HG02981 (cell line): ENCODE measurements at regions not wholly inside any gene's neighbourhood (a gene's known extent, or its start where the extent isn't known, plus 50 kb on each side); places are given as distances from the start of the nearest gene placed in this dataset.
"Not testable (repeated sequence)": the region's sequence is repeated elsewhere in the genome, so short reads cannot be mapped to it uniquely, and the experiment has no call there.

Source experiments
- ATAC-seq: cut with Tn5 transposase; IDR thresholded peaks from one replicate; pipeline ENCODE4 v1.9.1; 2021; ENCODE audit warnings: mild to moderate bottlenecking, moderate library complexity; ENCODE audit not compliant: unreplicated experiment

GRCh38 chr4:187840814-187841213, 154.8 kb upstream of the ZFP42 start:
- ATAC-seq = no peak

DNA sequence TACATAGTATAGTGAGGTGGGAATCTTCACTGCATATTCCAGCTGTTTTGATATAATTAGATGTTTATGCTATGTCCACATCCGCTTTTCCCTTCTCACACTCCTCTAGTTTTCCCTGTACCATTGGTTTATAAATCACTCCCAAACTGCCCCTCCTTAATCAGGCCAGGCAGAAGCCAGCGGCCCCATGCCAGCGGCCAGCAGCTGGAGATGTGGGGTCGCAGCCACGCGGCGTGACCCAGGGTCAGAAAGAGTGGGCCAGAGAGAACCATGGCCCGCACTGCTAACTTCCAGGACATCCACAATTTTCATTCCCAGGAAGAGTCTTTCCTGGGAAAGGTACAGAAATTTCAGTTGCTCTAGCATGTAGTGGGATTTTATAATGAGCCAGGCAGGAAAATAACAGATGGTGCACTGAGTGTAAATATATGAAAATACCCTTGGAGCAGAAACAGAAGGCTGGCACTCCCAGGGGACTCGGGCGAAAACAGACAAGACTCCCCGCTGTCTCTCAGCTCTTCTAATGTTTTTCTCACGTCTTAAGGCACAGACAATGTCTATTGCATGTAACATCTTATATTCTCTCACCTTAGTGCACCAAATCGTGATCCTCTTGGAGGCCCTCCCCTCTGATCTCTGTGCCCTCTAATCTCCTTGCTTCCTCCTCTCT, 145.9 kb upstream of the ZFP42 start:
- ATAC-seq = no peak

DNA sequence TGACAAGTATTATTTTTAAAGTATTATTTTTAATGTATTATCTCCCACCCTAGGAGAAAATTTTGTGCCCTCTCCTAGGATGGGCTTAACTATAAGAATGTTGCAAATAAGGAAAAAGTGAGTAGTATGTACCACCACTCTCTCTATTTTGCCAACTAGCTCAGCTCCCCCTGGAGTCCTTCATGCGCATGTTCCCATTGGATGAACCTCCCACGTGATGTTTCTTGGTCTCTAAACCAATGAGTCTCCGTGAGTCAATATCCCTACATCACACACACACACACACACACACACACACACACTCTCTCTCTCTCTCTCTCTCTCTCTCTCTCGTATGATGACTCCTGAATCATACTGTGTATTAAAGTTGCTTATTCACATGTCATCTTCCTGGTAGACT, 129.7 kb upstream of the ZFP42 start:
- no peak for ATAC-seq

DNA sequence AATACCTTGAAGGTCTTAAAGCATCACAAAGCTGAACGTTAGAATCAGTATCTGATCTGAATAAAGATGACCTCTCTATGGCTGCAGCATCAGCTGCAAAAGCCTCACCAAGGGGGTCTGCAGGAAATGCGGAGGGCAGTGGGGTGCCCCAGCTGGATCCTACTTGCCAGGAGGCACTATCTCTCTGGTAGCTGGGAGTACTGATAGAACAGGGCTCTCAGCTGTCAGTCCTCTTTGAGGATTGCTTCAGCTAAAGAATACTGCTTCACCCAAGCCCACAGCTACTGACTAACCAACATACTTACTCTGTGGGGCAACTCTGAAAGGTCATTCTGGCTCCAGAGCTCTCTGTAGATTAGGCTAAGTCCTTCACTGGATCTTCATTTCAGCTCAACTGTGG, 112.5 kb upstream of the ZFP42 start:
- no peak for ATAC-seq

DNA sequence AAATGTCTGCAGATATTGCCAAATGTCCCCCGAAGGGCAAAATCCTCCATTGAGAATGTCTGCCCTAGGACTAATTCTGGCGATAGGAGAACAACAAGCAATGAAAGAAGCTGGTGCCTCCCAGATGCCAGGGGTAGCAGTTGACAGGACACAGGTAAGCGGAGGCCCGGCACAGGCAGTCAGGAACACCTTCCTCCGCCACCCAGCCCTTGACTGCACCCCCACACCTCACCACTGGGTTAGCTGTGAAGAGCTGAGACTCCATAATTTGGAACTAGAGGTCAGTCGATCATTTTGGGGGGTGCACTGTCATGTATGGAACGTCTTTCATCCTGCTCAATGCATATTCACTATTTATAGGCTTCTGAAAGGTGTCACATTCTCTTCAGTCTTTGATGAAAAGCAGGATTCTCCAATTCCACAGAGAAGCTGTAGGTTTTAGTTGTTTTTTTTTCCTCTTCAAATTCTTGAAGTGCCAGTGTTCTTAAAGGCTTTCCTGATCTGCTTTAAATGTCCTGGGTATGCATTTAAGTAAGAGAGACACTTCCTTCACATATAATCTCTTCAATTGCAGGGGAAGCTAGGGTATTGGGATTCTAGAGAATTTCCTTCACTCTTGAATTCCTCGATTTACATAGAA, 111.6 kb upstream of the ZFP42 start:
- no peak for ATAC-seq

- no peak for ATAC-seq
Measured at GRCh38 chr4:187887906-187888305, 107.7 kb upstream of the ZFP42 start.

- ATAC-seq = no peak
Measured at GRCh38 chr4:187889651-187890050, 105.9 kb upstream of the ZFP42 start.

GRCh38 chr4:187893418-187893817, 102.2 kb upstream of the ZFP42 start:
- no peak for ATAC-seq

- ATAC-seq = no peak
Measured at GRCh38 chr4:187903106-187903505, 92.5 kb upstream of the ZFP42 start.

DNA sequence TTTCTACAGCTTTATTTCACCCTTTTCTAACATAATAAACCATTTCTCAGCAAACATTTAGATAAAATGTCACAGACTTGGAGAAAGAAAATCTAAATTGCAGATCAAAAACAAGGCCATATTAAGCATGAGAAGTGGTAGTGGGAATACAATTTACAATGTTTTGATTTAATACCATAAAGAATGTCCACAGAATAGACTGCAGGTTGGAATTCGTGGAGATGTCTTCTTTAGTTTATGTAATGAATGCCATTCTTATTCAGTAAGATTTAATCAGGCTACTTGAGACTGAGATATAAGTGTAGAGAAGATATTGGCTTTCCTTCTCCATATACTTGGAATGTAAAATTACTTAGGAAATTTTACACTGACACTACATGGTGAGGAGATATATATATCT, 91.9 kb upstream of the ZFP42 start:
- ATAC-seq = no peak

DNA sequence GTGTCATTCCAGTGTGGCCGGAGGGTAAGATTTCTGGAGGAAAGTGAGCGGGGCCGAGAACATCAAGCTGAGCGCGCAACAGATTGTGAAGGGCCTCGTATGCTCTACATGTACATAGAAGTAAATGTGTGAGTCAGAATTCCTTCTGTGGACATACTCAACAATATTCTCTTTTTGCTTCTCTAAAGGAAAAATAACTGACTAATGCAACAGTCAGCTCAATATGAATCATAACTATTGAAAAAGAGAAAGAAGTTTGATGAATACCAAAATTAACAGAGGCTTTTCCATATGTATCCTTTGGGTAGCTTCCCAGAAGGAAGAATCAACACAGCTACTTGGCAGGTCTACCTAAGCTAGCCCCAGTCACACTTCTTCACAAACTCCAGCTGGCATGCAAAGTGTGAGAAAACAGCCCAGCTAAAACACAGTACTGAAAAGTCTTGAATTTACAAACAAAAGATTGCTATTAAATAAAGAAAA, 87.5 kb upstream of the ZFP42 start:
- no peak for ATAC-seq

- ATAC-seq = no peak
Measured at GRCh38 chr4:187908731-187909130, 86.8 kb upstream of the ZFP42 start.

DNA sequence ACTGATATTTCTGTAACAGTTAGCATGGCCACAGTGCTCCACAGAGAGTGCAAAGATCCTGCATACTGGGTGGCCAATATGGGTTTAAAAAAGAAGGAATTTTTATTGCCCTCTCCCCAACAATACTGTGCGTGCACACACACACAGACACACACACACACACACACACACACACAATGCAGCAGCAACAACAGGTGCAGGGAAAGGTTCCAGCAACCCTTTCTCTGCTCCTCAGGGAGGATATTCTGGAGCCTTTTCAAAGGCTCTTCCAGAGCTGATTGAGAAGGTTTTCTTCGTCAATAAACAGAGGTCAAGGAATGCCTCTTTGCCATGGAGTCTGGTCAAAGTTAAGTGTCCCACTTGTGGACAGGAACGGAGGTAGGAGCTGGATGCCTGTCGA, 84.8 kb upstream of the ZFP42 start:
- no peak for ATAC-seq

DNA sequence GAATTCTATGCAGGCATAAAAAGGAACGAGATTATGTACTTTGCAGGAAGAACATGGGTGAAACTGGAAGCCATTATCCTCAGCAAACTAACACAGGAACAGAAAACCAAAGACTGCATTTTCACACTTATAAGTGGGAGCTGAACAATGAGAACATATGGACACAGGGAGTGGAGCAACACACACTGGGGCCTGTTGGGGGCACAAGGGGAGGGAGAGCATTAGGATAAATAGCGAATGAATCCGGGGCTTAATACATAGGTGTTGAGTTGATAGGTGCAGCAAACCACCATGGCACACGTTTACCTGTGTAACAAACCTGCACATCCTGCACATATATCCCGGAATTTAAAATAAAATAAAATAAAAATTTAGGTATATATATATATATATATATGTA, 80.2 kb upstream of the ZFP42 start:
- ATAC-seq = not testable (repeated sequence)

DNA sequence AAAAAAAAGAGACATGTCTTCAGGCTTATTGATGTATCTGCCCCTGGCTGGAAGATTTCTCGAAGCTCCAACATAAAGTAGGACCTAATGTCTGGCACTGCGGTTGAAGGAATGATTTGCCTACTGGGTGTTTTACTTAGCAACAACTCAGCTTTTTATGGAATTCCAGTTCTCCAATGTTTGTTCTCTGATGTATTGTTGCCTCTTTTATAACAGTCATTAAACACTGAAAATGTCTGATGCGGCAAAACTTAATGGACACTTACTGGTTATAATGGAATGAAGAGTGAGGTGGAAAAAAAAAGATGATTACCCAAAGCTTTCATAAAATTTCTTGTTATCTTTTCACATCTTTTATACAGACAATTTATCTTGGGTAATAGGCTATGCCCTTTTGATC, 75.6 kb upstream of the ZFP42 start:
- ATAC-seq = no peak

DNA sequence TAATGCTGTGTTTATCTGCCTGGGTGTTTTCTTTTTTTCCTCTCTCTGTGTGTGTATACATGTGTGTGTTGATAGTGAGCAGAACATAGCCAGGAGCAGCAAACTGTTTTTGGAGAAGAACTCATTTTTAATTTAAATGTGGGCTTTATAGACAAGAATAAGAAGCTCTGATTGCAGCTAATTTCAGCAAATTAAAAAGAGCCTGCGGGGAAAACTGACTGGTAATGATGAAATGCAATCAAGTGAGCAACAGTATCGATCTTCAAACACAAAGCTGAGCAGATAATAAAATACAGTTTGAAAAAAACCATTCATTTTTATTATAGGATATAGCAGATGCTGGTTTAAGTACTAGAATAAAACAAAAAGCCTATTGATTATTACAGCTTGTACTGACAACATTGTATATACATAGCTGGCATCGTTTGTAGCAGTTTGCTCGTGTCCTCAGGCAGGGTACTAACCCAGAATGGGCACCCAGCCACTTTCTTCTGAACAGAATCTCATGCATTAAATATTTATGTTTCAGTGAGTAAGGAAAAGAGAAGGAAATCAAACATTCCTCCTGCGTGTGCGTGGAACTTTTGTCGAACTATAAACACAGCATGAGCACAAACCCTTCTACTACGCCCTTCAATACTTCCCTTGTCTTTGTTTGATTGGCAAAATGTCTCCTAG, 73.5 kb upstream of the ZFP42 start:
- ATAC-seq = no peak

- no peak for ATAC-seq
Measured at GRCh38 chr4:187929024-187929423, 66.5 kb upstream of the ZFP42 start.

DNA sequence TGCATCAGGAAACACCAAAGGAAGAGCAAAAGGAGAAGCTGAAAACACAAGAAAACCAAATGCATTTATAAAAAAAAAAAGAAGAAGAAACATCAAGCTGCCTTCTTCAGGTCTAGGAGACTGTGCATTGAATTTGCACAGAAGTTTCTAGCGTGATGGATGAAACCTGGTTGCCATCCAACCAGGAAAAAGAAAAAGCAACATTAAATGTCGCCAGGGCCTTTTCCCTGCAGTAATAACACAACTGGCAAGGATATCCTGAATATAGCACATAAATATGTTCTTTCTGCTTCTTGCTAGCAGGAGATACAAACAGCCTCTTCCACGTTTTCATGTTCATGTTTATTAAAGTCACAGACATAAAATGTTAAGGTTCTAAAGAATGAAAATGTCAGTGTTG, 60.8 kb upstream of the ZFP42 start:
- no peak for ATAC-seq

DNA sequence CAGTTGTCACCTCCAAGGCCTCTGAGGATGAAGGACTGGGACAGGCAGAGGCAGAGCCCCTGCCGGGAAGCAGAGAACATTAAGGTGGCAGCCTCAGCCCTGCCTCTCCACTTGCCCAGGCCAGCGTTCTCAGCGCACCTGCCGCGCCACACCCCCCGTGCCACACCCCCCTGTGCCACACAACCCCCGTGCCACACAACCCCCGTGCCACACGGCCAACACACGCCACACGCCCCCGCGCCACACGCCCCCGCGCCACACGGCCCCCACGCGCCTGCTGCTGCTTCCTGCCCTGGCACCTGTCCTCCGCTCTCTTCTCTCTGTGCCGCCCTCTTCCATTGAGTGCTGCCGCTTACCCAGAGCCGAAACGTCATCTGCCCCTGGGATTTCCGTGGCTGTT, 58.0 kb upstream of the ZFP42 start:
- no peak for ATAC-seq

GRCh38 chr4:187940299-187940698, 55.3 kb upstream of the ZFP42 start:
- no peak for ATAC-seq

GRCh38 chr4:187942968-187943367, 52.6 kb upstream of the ZFP42 start:
- no peak for ATAC-seq

DNA sequence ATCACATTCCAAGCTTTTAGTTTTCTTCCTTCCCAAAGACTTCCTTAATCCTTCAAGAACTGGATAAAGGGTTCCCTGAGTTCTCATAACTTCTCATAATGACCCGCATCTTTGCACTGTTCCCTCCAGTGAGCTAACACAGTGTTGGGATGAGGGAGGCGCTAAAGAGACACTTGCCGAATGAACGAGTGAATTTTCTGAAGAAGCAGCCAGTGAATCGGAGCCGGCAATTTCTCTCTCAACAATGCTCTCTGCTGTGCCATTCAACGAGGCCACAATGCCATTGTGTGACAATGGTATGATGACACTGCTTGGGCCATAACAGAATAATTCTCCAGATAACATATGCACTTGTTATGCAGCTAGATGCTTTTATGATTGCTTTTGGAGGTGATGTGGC, 51.4 kb upstream of the ZFP42 start:
- ATAC-seq = no peak
